Fibroblast of villous mesenchyme (primary cell): ENCODE measurements at regions not wholly inside any gene's neighbourhood (a gene's known extent, or its start where the extent isn't known, plus 50 kb on each side); places are given as distances from the start of the nearest gene placed in this dataset.

Source experiments
- DNase-seq: peaks from one replicate; pipeline ENCODE4 v3.0.0-alpha.2; 2010; ENCODE audit warnings: low read depth
- H3K4me3 ChIP-seq: 2 replicates; pipeline ENCODE4 v1.5.1; 2011; ENCODE audit warnings: low read depth, mild to moderate bottlenecking, low read length
- TF ChIP-seq, protein P1 (sequence below): IDR thresholded peaks from 2 replicates; pipeline ENCODE4 v1.5.1; 2012; ENCODE audit warnings: low read depth, mild to moderate bottlenecking, low read length; ENCODE audit not compliant: insufficient read depth

GRCh38 chr20:23228912-23229311 is 121.7 kb upstream of the NXT1 start:
- TF ChIP-seq, protein P1, sequence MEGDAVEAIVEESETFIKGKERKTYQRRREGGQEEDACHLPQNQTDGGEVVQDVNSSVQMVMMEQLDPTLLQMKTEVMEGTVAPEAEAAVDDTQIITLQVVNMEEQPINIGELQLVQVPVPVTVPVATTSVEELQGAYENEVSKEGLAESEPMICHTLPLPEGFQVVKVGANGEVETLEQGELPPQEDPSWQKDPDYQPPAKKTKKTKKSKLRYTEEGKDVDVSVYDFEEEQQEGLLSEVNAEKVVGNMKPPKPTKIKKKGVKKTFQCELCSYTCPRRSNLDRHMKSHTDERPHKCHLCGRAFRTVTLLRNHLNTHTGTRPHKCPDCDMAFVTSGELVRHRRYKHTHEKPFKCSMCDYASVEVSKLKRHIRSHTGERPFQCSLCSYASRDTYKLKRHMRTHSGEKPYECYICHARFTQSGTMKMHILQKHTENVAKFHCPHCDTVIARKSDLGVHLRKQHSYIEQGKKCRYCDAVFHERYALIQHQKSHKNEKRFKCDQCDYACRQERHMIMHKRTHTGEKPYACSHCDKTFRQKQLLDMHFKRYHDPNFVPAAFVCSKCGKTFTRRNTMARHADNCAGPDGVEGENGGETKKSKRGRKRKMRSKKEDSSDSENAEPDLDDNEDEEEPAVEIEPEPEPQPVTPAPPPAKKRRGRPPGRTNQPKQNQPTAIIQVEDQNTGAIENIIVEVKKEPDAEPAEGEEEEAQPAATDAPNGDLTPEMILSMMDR: no peak
- peak; percentile 65 for DNase-seq
- no peak overlapping the region for H3K4me3 ChIP-seq

DNA sequence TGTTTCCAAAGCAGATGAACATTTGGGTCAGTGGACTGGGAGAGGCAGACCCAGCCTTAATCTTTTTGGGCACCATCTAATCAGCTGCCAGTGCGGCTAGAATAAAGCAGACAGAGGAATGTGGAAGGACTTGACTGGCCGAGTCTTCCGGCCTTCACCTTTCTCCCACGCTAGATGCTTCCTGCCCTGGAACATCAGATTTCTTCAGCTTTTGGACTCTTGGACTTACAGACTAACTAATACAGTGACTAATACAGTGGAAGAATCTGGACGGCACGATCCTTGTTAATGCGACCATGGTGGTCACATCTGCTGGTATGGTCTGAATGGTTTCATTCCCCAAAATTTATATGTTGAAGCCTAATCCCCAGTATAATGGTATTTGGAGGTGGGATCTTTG is 122.6 kb upstream of the NXT1 start:
- no peak for DNase-seq
- TF ChIP-seq, protein P1: no peak
- H3K4me3 ChIP-seq: no peak overlapping the region

- TF ChIP-seq, protein P1: no peak
- DNase-seq: no peak
- H3K4me3 ChIP-seq: no peak overlapping the region
Observed at GRCh38 chr20:23227274-23227673, 123.3 kb upstream of the NXT1 start.

DNA sequence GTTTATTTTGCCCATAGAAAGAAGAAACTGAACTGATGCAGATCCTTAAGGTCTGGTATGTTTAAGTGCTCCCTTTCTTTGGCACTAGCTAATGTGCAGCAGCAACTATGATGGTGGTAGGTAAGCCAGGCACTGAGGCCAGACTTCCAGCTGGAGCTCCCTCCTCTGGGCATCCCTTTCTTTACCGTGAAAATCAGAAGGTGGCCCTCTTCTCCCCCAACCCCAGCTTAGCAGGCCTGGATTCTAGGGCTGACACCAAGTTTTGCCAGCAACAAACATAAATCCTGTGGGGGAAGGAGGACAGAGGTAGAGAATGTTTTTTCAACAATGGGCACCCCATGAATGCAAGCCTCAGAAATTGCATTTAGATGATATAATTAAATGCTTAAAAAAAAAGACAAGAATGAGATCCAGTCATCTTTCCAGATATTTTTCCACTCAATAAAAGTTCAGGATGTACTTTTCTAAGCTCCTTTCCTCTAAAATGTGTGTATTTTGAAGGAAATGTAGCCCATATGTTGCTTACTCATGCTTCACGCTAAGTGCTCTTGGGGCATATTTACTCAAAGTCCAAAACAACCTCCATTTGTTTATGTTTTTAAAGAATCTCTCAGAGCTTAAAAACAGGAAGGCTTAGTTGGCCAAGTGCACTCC is 123.9 kb upstream of the NXT1 start:
- no peak overlapping the region for H3K4me3 ChIP-seq
- TF ChIP-seq, protein P1: no peak
- DNase-seq: peak; percentile 82

- TF ChIP-seq, protein P1: no peak
- DNase-seq: peak; percentile 98
- no peak overlapping the region for H3K4me3 ChIP-seq
Observed at GRCh38 chr20:23225407-23226060, 125.1 kb upstream of the NXT1 start.

DNA sequence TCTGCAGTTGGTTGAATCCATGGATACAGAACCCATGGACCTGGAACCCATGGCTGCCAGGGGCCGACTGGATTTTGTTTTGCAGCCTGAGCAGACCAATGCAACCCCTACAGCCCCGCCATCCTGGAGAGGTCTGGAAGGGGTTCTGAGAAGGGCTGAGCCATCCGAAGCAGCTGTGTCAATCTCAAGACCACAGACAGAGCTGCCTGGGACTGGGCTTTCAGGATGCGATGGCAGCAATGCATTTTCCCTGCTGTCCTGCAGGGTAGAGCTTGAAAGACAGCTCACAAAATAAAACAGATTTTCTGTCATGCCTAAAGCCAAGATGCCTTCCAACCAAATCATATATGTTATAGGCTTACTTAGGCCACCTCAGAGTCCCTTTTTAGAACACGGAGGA is 125.8 kb upstream of the NXT1 start:
- no peak overlapping the region for H3K4me3 ChIP-seq

More for the DNA sequence above, 125.8 kb upstream of the NXT1 start:
- TF ChIP-seq, protein P1: no peak
- DNase-seq: no peak
